HG02870 (cell line): ENCODE measurements at regions not wholly inside any gene's neighbourhood (a gene's known extent, or its start where the extent isn't known, plus 50 kb on each side); places are given as distances from the start of the nearest gene placed in this dataset.

Experiments
- ATAC-seq: cut with Tn5 transposase; IDR thresholded peaks from one replicate; pipeline ENCODE4 v1.9.1; 2021; ENCODE audit warnings: mild to moderate bottlenecking, moderate library complexity; ENCODE audit not compliant: unreplicated experiment

- ATAC-seq, result no peak
Measured at GRCh38 chr21:34311561-34312330, 52.1 kb upstream of the KCNE2 start.

GRCh38 chr21:34313116-34313515 lies 50.7 kb upstream of the KCNE2 start:
- ATAC-seq, result no peak
